Stimulated activated CD8-positive, alpha-beta memory T cell treated with anti-CD3 and anti-CD28 coated beads, Interleukin-15, amount 100 ng/mL, for 24 hours (primary cell): ENCODE measurements at regions not wholly inside any gene's neighbourhood (a gene's known extent, or its start where the extent isn't known, plus 50 kb on each side); places are given as distances from the start of the nearest gene placed in this dataset.
"Not testable (repeated sequence)": the region's sequence is repeated elsewhere in the genome, so short reads cannot be mapped to it uniquely, and the experiment has no call there.

Experiments used
- DNase-seq: peaks from one replicate; pipeline ENCODE4 v3.0.0-alpha.2; 2020; ENCODE audit warnings: low read depth

DNA sequence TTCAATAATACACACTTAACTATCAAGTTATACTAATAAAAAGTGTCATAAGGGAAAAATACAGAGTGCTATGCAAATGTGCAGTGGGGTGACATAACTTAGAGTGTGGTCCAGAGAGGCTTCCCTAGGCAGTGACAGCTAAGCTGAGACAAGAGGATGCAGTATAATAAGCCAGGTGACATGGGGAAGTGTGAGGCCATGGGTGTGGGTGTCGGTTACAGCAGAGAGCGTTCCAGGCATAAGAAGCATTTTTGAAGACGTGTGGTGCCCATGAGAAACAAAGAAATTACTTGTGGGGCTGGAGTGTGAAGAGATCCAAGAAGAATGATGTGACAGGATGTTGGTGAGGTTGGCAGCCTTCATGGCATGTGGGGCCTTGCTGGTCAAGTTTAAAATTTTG is 78.1 kb upstream of the PICALM start:
- DNase-seq: no peak

DNA sequence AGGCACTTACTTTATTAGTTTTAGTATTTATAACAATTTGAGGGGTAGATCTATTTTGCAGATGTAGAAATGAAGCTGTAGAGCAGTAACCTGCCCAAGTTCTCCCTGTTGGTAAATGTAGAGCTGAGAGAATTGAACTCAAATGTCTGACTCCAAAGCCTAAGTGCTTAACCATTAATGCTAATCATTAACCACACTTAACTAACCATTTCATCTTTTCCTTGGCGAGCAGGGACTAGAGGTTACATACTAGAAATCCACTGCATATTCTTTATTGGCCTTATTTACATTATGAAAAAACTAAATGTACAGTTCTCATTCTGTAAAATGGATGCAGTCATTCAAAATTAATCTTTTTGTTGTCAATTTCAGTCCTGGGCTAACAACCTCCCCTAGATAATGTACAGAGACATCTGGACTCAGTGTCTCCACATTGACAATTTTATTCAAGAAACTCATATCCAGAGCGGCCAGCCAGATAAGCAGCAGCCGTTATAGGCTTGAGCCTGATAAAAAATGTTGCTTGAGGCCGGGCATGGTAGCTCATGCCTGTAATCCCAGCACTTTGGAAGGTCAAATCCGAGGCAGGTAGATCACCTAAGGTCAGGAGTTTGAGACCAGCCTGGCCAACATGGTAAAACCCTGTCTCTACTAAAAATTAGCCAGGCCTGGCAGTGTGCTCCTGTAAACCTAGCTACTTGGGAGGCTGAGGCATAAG is 76.7 kb upstream of the PICALM start:
- no peak for DNase-seq

DNA sequence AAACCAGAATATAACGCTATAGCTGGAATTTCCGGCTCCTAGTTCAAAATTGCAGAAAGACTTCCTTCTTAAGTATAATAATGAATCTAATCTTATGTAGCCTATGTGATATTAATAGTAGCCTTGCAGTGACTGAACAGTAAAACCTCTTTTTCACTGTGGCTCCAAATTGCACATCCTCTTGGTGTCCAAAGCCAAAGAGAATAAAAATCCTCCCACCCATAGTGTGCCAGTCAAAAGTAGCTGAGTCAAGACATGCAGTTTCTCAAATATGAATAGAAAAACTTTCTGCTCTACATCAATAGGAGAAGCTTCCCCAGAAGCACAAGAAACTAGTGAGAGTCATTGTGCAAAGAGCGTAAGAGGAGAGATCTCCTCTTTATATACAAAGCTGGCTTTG is 76.0 kb upstream of the PICALM start:
- DNase-seq: no peak

GRCh38 chr11:86144087-86144486 is 75.2 kb upstream of the PICALM start:
- not testable (repeated sequence) for DNase-seq

DNA sequence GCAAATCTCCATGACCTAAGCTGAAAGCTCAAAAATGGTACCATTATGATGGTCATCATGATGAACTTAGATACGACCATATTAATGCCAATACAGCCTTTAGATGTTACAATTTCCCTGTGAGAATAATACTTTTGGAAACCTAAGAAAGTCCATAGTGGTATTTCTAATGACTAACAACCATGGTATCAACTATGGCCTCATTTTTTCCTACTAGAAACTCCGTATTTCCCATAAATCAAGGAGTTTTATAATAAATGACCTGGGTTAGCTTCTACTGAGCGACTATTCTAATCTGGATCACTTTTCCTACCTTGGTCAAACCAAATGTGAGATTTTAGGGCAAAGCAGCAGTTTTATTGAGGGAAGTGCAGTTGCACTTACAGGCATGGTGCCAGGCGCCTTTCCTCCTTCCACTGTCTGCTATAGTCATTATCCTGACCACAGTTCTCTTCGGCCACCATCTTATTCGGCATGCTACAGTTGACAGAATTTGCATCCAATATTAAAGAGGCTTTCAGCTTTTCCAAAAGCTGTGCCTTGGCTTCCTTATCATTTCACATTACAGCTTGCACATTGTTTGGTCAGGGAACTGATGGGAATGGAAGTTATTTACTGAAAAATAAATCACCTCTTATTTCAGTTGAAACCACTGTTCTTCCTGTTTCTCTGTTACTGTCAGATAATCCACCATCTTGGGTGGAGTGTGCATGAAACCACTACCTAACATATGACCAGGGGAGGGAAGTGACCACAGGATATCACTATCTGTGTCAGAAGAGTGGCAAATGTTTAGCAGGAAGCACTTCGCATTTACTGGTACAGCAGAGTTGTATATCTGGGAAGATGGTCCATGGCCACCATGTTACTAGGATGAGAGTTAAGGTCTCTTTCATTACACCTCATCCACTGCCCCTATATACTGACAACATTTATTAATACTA is 74.5 kb upstream of the PICALM start:
- DNase-seq: no peak

DNA sequence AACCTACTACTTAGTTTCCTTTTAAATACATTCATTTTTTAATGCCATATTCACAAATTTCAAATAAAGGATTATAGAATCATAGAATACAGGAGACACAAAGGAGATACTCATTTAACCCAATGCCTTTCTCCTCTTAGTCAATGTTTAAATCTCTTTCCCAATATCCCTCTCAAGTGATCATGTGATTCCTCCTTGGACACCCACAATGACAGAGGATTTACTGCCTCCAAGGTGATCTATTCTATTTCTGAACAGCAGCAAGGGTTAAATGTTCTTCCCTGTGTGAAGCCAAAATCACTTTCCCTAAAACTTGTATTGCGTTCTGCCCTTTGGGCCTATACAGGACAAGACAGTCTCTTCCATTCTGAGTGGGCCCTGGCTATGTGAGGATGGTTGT is 73.3 kb upstream of the PICALM start:
- no peak for DNase-seq

GRCh38 chr11:86141727-86142126 is 72.8 kb upstream of the PICALM start:
- DNase-seq: no peak

- DNase-seq: no peak
These were observed 71.6 kb upstream of the PICALM start for GRCh38 chr11:86140334-86140990.

- DNase-seq: no peak
These were observed 70.1 kb upstream of the PICALM start for GRCh38 chr11:86138958-86139357.

- no peak for DNase-seq
These were observed 67.7 kb upstream of the PICALM start for GRCh38 chr11:86136538-86136937.

DNA sequence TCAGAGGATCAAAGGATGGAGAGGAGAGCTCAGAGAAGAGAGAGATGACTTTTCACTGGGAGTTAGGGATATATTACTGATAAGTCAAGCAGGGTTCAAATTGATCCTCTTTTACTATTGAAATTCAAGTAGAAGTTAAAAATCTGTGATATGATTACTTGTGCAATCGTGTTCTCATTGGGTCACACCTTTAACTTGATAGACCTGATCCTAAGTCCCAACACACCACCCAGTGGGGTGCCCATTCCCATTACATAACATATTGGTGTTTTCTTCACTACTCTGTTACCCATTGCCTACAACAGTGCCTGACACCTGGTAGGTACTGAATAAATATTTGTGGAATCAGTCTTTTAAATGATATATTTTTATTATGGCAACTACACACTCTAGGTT is 66.4 kb upstream of the PICALM start:
- DNase-seq: no peak

- DNase-seq: no peak
These were observed 65.9 kb upstream of the PICALM start for GRCh38 chr11:86134580-86135318.

GRCh38 chr11:86132667-86133249 is 63.9 kb upstream of the PICALM start:
- no peak for DNase-seq

DNA sequence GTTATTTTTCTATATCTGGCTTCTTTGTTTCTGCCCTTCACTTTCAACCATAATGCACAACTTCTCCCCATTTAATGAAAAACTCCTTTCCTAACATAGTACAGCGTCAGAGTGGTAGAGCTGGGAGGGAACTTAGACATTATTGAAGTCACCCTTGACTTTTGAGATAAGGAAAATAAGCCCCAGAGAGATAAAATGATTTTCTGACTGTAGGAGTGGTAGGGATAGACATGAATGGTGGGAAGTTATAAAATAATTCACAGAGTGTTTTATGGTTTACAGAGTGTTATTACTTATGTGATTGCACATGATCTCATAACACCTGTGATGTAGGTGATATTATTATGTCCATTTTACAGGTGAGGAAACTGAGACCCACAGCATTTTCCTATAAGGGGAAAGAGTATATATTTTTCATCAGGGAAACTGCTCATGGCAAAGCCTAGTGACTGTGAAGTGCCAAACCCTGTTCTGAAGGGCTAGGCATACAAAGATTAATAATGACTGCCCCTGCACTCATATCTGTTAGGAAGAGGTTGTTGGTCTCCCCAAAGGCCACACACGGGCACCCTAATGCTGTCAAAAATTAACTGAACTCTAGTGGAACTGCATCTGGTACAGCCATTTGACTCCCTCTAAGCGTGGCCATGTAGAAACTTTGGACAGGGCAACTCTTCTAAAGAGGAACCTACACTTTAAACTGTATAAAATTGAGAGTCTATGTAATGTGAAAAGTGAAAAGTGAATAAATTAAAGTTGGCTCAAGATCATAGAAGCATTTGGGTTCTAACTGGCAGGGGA is 61.1 kb upstream of the PICALM start:
- no peak for DNase-seq

- DNase-seq: no peak
These were observed 60.0 kb upstream of the PICALM start for GRCh38 chr11:86128914-86129313.

- DNase-seq: no peak
These were observed 58.0 kb upstream of the PICALM start for GRCh38 chr11:86126862-86127261.

DNA sequence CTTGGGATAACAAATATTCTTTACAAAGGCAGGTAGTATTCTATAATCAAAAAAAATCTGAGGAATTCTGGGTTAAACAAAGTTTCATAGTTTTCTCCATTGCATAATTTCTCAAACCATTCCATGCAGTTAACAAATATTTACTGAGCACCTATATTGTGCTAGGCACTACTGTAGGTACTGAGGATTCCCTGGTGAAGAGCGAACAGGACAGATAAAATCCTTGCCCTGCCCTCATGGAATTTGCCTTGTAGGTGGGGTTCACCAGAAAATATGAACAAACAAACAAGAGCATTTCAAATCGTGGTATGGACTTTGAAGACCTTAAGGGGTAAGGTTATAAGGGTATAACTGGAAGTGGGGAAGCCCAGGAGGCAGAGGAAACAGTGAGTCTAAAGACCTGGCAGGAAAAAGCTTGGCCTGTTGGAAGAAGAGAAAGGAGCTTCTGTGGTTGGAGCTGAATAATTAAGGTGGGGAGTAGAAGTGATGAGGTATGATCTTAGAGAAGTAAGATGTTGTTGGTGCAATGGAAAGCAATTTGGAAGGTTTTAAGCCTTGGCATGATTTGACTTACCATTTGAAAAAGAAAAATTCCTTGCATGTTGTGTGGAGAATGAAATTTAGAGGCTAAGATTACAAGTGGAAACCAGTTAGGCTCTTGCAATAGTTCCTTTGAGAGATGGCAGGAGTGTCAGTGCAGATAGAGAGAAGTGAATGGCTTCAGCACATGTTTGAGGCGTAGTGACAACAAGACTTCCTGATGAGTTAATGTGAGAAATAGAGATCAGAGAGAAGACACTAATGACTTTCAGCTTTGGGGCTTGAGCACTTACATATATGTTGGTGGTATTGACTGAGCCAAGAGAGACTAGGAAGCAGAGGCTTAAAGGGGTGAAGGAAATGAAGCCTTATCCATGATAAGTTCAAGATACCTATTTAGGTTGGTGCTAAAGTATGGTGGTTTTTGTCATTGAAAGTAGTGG is 55.7 kb upstream of the PICALM start:
- DNase-seq: no peak

DNA sequence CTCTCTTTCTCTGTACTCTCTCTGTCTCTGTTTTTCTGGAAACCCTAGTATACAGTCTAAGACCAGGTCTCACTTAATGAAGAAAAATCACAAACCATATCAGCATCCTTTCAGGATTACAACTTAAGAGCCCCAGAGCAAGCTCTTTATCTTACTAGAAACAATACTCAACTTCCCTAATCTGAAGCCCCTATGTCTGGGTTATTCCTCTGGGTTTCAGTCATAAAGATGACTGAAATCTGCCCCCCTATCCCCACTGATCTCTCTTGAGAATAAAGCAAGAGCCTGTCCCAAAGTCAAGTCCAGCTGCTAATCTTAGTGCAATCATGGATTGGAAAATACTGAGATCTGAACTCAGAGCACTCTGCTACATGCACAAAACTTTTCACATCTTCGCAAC is 53.9 kb upstream of the PICALM start:
- DNase-seq: no peak

DNA sequence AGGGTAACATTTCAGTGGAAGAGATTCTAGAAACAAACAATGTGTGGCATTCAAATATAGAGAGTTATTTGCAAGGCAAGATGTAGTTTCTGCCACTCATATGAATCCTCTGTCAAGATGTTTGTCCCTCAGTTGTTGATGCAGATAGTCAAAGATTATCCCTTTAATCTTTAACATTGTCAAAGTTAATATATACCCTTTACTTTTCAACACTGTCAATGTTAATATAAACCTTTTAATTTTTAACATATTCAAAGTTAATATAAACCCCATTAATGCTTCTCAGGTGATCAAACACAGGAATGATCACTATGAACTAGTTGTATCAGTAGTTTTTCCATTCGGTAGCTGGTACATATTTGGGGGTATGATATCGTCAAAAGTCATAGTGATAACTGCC is 51.9 kb upstream of the PICALM start:
- no peak for DNase-seq

DNA sequence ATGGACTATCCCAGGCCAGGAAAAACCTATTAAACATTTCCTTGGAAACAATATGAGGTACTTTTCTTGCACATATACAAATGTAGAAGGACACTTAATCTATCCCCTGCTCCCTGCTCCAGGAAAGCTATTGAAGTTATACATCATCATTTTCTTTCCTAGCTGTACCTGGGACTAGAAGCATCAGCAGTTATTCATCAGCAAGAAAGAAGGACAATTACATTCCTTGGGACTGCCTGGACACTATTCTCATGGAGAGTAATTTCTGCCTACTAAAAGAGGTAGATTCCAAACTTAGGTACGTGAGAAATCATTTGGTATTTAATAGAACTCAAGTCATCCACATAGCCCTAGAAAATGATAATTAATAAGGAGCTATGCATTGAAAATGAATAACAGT is 51.0 kb upstream of the PICALM start:
- no peak for DNase-seq
